GM19351 (cell line): ENCODE measurements at regions not wholly inside any gene's neighbourhood (a gene's known extent, or its start where the extent isn't known, plus 50 kb on each side); places are given as distances from the start of the nearest gene placed in this dataset.
"Not testable (repeated sequence)": the region's sequence is repeated elsewhere in the genome, so short reads cannot be mapped to it uniquely, and the experiment has no call there.

Experiments
- ATAC-seq: cut with Tn5 transposase; IDR thresholded peaks from one replicate; pipeline ENCODE4 v1.9.1; 2021; ENCODE audit warnings: mild to moderate bottlenecking, moderate library complexity; ENCODE audit not compliant: unreplicated experiment

DNA sequence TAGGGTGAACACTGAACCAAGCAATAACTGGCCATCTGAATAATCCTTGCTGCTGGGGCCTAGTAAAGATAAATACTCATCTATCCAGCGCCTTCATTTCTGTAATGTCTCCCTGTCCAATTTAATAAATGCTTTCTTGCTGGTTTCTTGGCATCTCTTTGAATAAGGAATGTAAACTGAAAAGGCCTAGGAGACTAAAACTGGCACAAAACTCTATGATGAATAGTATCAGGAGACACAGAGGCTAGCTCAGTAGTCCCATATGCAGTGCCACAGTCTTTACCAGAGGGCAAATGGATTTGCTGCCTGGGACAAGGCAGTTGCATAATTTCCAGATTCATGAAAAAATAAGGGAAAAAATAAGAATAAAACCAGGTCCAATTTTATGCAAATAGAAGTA, 324.4 kb downstream of the CENPW start:
- no peak for ATAC-seq

GRCh38 chr6:126665551-126665950, 325.6 kb downstream of the CENPW start:
- ATAC-seq: no peak

DNA sequence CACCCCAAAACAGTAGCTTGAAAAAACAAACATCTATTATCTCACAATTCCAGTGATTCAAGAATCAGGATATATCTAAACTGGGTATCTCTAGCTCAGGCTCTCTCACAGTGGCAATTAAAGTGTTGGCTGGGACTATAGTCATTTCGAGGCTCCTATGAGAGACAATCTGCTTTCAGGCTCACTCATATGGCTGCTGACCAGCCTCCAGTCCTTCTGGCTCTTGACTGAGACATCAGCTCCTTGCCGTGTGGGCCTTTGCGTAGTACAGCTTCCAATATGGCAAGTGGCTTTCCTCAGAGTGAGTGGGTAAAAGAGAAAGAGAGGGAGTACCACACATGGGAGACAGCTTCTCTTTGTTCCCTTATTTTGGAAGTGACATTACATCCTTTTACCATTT, 327.2 kb downstream of the CENPW start:
- ATAC-seq: no peak

DNA sequence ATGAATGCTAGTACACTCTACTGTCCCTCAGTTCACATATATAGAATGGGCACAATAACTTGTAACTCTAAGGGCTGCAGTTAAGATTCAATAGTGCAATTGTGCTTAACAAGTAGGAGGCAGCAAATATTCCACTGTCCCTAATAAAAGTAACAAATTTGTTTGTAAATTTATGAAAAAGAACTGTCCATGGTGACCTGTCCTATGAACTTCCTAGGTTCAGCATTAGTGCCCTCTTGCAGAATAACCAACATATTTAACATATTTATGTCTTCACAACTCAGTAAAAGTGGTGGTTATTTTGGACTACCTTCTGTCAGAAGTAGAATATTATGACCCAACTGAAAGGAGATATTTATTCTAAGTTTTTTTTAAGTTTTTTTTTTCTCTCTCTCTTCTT, 327.8 kb downstream of the CENPW start:
- ATAC-seq: no peak

- ATAC-seq: peak; percentile 87
Observed at GRCh38 chr6:126672649-126673048, 332.7 kb downstream of the CENPW start.

GRCh38 chr6:126673749-126674148, 333.8 kb downstream of the CENPW start:
- not testable (repeated sequence) for ATAC-seq

DNA sequence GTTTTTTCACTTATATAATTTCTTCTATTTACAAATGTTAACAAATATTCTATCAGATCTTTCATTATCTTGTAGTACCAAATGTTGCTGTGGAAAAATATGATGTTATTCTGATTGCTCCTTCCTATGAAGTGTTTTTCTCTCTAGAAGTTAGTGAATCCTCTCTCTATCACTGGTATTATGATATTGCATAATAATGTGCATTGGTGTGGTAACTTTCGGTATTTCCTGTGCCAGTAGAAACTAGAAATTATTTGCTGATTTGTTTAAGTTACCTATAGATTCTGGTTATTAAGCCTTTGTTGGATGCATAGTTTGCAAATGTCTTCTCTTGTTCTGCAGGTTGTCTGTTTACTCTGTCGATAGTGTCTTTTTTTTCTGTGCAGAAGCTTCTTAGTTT, 342.5 kb downstream of the CENPW start:
- no peak for ATAC-seq

DNA sequence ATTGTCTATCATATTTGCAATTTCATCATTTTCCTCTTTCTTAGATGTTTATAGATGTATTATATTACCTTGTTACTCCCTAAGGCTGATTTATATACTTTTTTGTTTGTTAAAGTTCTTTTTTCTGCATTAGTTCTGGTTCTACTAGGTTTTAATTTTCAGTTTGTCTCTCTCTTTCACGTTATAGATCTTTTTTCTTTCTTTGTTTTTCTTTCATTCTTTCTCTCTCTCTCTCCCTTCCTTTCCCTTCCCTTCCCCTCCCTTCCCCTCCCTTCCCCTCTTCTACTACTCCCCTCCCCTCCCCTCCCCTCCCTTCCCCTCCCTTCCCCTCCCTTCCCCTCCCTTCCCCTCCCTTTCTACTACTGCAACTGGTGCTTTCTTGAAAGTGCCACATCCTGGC, 345.3 kb downstream of the CENPW start:
- ATAC-seq: no peak

DNA sequence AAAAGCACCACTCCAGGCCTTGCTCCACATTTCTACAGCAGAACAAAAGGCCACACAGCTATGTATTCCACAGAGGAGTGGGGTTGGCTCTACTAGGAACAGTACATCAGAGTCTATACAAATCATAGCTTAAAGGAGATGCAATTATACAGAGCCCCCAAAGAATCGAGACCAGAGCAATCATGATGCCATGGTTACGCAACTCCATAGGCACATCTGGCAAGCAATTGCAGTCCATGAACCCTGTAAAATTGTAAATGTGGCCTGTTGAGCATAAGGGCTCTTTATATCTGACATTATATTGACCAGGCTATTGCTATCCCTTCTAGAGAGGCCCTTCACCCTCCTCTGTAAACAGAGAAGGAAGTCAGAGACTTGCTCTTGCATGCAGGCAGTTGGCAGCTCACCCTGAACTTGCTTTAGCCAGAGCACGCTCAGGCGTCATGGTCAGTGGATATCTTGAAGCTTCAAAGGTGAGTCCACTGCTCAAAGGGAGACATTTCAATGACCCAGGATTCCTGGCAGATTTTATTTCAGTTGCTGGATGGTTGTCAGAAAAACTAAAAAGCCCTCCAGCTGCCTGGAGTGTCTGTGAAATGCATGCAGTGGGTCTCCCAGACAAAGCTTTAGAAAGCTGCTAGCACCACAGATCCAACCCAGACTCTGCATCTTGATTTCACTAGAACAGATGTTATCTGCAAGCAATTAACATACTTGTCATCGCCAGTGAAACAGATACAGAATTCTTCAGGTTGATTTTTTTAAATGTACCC, 357.2 kb downstream of the CENPW start:
- no peak for ATAC-seq

DNA sequence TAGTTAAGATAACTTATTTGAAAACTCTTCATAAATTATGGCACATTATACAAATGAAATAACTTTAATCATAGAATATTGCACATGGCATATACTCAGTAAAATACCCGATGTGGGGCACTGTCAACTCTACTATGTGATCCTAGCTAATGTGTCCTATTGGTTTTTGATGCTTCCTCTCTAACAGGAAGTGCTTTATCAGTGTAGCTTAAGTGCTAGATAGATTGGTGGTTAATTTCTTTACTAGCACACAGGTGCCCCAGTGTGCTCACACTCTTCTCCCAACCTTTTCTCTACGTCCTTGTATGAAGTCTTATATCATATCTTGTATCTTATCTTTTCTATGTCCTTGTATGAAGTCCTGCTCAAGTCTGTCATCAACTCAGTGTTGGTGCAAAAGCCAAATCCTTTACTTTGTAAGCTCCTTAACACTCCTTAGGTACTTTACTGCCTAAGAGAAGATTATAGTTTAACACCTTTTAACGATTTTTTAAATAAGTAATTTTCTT, 358.9 kb downstream of the CENPW start:
- ATAC-seq: no peak

DNA sequence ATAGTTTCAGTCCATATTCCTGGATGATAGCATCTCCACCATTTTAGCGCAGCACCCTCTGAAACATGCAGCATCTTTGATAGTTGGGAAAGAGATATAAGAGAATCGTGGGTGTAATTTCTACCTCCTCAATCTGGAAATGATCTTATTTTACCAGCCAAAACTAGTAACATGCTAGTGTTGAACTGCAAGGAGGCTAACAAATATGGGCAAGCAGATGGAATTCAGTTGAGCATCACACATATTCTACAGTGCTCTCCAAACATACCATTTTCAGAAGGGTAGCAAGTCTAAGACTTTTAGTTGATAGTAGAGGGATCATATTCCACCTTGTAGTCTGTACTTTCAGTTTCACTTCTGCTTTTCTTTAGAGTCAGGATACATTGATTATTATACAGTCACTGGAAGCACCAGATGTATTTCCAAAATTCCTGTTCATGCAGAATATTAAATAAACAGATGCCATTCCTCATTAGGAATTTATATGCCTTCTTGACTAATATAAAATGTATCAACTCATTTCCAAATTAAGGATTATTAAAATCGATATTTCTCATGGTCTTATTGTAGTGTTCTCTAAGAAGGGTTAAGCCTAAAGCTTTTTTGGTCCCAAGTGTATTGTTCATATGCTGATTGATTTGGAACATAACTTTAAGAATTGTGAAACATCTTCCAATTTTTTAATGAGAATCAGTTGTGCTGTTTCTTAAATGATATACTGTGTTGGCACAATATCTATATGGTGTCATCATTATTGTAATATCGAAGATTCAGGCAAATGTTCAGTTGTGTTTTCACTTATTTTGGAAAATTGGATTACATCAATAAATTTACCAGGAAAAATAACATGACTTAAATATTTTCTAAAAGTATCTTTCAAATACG, 362.0 kb downstream of the CENPW start:
- peak; percentile 74 for ATAC-seq

DNA sequence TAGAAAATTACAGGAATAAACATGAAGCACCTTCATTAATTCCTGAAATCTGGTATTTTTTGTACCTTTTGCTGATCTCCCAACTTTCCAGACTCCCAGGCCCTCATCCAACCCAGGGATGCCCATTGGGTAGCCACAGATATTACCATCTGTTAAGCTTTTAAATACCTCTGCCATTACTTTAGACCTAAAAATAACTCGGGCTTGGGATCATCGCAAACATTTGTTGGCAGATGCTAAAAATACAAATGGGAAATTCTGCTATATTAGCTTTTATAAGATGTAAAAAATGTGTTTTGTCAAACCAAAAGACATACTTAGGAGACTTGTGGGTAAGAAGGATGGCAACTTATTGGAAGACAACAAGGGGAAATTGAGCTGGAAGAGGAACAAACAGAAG, 376.1 kb downstream of the CENPW start:
- ATAC-seq: no peak

GRCh38 chr6:126716826-126717509, 377.1 kb downstream of the CENPW start:
- no peak for ATAC-seq

- peak; percentile 94 for ATAC-seq
Observed at GRCh38 chr6:126718600-126719327, 378.8 kb downstream of the CENPW start.

DNA sequence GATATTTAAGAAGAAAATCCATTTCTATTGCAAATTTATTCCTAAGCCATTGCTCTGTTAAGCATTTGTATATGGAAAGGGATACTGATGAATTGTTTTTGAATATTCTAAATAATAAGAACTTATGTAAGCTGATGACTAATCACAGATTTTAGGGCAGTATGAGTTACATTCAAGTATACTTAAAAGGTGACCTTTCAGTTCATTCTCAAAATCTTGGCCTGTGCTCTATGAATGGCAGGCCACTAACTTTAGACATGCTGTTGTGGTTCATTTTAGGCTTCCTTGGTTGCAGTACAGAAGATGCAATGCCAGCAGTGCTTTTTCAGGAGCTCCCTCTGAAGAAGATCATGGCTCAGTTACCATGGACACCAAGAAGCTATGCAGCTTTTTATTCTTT, 380.4 kb downstream of the CENPW start:
- no peak for ATAC-seq

DNA sequence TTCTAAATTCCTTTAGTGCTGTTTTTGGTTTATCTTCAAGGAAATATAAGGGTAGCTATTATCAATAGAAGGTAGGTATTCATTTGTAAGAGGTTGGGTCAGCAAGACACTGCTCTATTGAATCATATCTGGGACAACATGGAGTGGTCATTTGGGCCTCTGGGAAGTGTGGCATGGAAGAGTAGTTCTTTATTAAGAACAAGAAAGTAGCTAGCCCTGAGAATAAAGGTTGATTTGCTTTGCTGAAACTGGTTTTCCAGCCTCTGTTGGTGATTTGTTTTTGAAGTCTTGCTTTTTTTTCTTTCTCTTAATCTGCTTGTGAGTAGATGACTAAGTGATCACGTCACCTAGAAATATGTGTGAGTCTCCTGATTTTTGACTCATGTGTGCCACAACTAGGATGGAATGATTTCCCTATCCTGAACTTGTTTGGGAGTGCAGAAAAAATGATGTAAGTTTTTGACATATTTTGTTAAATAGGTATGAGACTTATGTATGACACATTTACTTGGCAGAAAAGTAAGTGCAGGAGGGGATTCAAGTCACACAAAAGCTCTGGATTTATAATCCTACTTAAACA, 381.8 kb downstream of the CENPW start:
- no peak for ATAC-seq

- no peak for ATAC-seq
Observed at GRCh38 chr6:126722411-126722810, 382.5 kb downstream of the CENPW start.

GRCh38 chr6:126723541-126724170, 383.7 kb downstream of the CENPW start:
- no peak for ATAC-seq

GRCh38 chr6:126724821-126725220, 384.9 kb downstream of the CENPW start:
- no peak for ATAC-seq

GRCh38 chr6:126726454-126726853, 386.5 kb downstream of the CENPW start:
- ATAC-seq: not testable (repeated sequence)
